Psoas muscle (tissue), 7 donors: ENCODE measurements at regions not wholly inside any gene's neighbourhood (a gene's known extent, or its start where the extent isn't known, plus 50 kb on each side); places are given as distances from the start of the nearest gene placed in this dataset.

Source experiments
- ATAC-seq, 4 donors: fragments of 200-7000 bp; cut with Tn5 transposase; one replicate each; pipeline ENCODE4 v1.9.1; 2020; ENCODE audit warnings: moderate library complexity in 3 of 4, mild to moderate bottlenecking in 2 of 4
- DNase-seq, 2 donors: peaks; one replicate each; pipeline ENCODE4 v3.0.0-alpha.2; 2020
- H3K27ac ChIP-seq: fragments of 200-600 bp; one replicate; pipeline ENCODE4 v1.8.0; 2022
- H3K27me3 ChIP-seq, 3 donors: fragments of 200-600 bp in 1 of 3; one replicate each; pipeline versions ENCODE4 v1.6.1 to v1.8.0; 2013 to 2022; ENCODE audit warnings: low read length in 2 of 3, mild to moderate bottlenecking in 2 of 3, moderate library complexity in 1 of 3; ENCODE audit not compliant: insufficient read depth in 3 of 3
- H3K36me3 ChIP-seq, 2 donors: fragments of 200-600 bp in 1 of 2; one replicate each; pipeline versions ENCODE4 v1.6.1 to v1.8.0; 2013 to 2022; ENCODE audit warnings: low read depth in 1 of 2, mild to moderate bottlenecking in 1 of 2, moderate library complexity in 1 of 2; ENCODE audit not compliant: insufficient read depth in 1 of 2
- H3K4me1 ChIP-seq: fragments of 200-600 bp; one replicate; pipeline ENCODE4 v1.8.0; 2022
- H3K4me3 ChIP-seq: fragments of 200-600 bp; one replicate; pipeline ENCODE4 v1.8.0; 2022; ENCODE audit warnings: mild to moderate bottlenecking
- H3K9me3 ChIP-seq: fragments of 200-600 bp; one replicate; pipeline ENCODE4 v1.8.0; 2022
- WGBS, 3 donors: extraction: QIAGEN DNeasy Blood & Tissue Kit; methylation state at CpG; one replicate each; pipeline versions ENCODE4 v1.1.6 to v1.1.7; 2013; 5-methylcytosine and 5-hydroxymethylcytosine counted together
- intact Hi-C, 2 donors: fragments of 100-400 bp; cut with DNase I; formaldehyde crosslinking; loops; one replicate each; pipeline versions ENCODE4 v1.11.0 to v1.14.2; 2022
- TF ChIP-seq, protein P1 (sequence below): fragments of 200-600 bp; IDR thresholded peaks from one replicate; pipeline ENCODE4 v1.8.0; 2022; ENCODE audit warnings: antibody characterized with exemption
- donor health status: healthy with polysubstance abuse.
- donor health status: DM: no; HTN: no; CAD: no; lungs with moderate emphysema.
- donor health status: Bipolar disorder and iron deficiency.
- donor health status: healthy.
- donor health status: DM: yes; HTN: yes; CAD: no.
- donor health status: DM: no; HTN: no; CAD: no.
- donor health status: DM: yes; HTN: yes; CAD: no.

- no peaks in the 10 kb centered on the region for H3K27me3 ChIP-seq
- H3K27ac ChIP-seq = no peak overlapping the region
- H3K4me3 ChIP-seq = no peak overlapping the region
- no peaks in the 10 kb centered on the region for H3K36me3 ChIP-seq
- no peaks in the 10 kb centered on the region for H3K4me1 ChIP-seq
- no peak for ATAC-seq
- TF ChIP-seq, protein P1, sequence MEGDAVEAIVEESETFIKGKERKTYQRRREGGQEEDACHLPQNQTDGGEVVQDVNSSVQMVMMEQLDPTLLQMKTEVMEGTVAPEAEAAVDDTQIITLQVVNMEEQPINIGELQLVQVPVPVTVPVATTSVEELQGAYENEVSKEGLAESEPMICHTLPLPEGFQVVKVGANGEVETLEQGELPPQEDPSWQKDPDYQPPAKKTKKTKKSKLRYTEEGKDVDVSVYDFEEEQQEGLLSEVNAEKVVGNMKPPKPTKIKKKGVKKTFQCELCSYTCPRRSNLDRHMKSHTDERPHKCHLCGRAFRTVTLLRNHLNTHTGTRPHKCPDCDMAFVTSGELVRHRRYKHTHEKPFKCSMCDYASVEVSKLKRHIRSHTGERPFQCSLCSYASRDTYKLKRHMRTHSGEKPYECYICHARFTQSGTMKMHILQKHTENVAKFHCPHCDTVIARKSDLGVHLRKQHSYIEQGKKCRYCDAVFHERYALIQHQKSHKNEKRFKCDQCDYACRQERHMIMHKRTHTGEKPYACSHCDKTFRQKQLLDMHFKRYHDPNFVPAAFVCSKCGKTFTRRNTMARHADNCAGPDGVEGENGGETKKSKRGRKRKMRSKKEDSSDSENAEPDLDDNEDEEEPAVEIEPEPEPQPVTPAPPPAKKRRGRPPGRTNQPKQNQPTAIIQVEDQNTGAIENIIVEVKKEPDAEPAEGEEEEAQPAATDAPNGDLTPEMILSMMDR = no peak
- no peaks in the 10 kb centered on the region for H3K9me3 ChIP-seq
- no peak for DNase-seq
- intact Hi-C loops = no loop called here
Observed at GRCh38 chr2:16881122-16881521, 215.5 kb upstream of the CYRIA start.

GRCh38 chr2:16871411-16871810 is 205.8 kb upstream of the CYRIA start:
- Histone ChIP-seq H3K4me3 (no peak overlapping the region), H3K9me3 (no peaks in the 10 kb centered on the region), H3K27me3 (no peaks in the 10 kb centered on the region), H3K27ac (no peak overlapping the region), H3K36me3 (no peaks in the 10 kb centered on the region), H3K4me1 (no peaks in the 10 kb centered on the region)
- intact Hi-C loops = no loop called here
- TF ChIP-seq, protein P1 = no peak
- ATAC-seq (no peak), DNase-seq (no peak)
- WGBS, 3 donors = 42 to 52% (median 50%) methylated on average over 2 of the region's 2 CpGs

DNA sequence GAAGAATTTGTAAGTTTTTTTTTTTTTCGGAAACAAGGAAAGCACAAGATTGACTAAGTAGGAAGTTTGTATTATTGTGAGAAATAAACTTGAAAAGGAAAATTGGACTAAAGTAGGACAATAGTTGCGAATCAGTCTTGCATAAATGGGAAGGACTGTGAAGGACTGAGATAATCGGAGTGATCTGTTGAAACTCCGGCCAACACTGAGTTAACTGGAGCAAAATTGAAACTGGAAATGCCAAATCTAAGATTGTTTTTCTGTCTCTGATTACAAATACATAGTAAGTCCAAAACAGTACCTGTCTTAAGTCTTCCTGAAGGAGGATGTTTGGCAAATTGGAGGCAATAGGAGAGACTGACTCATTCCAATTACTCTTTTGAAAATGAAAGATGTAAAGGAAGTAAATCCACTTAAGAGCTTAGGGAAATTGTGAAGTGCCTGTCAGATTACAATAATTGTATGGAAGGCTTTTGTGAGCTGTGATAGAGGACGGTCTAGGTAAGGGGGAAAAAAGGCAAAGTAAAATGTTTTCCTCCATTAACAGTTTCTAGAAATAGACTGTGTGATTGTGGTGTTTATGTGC is 204.9 kb upstream of the CYRIA start:
- TF ChIP-seq, protein P1 = no peak
- no peak overlapping the region for H3K4me3 ChIP-seq
- 45 to 59% (median 46%) methylated on average over 5 of the region's 5 CpGs for WGBS, 3 donors
- H3K9me3 ChIP-seq = no peaks in the 10 kb centered on the region
- no peaks in the 10 kb centered on the region for H3K27me3 ChIP-seq
- no peaks in the 10 kb centered on the region for H3K4me1 ChIP-seq
- DNase-seq (no peak), ATAC-seq (no peak)
- intact Hi-C loops = no loop called here
- no peaks in the 10 kb centered on the region for H3K36me3 ChIP-seq
- H3K27ac ChIP-seq = no peak overlapping the region

GRCh38 chr2:16869711-16870110 is 204.1 kb upstream of the CYRIA start:
- ATAC-seq = no peak
- H3K4me3 ChIP-seq = no peak overlapping the region
- 46 to 65% (median 50%) methylated on average over 4 of the region's 4 CpGs for WGBS, 3 donors

More at GRCh38 chr2:16869711-16870110, 204.1 kb upstream of the CYRIA start:
- TF ChIP-seq, protein P1 = no peak
- no peak overlapping the region for H3K27ac ChIP-seq
- H3K4me1 ChIP-seq = no peaks in the 10 kb centered on the region
- intact Hi-C loops = no loop called here
- H3K9me3 ChIP-seq = no peaks in the 10 kb centered on the region
- no peaks in the 10 kb centered on the region for H3K36me3 ChIP-seq
- H3K27me3 ChIP-seq = no peaks in the 10 kb centered on the region
- no peak for DNase-seq
